GM12878 (cell line): ENCODE measurements at regions not wholly inside any gene's neighbourhood (a gene's known extent, or its start where the extent isn't known, plus 50 kb on each side); places are given as distances from the start of the nearest gene placed in this dataset.

Experiments
- ATAC-seq: fragments of 200-7000 bp; cut with Tn5 transposase; 3 replicates; pipeline ENCODE4 v1.9.1; 2020; ENCODE audit warnings: mild to moderate bottlenecking, moderate library complexity
- BruUV-seq: library from RNA; stranded (reverse); fragments of 400-500 nt; replicated peaks from 2 replicates; lab custom pipeline; 2021; lab: Mats Ljungman, UMichigan
- CTCF ChIA-PET: fragments of 300-600 bp; sonication (Branson Sonifier 250); formaldehyde crosslinking; extraction: SDS; loops from one replicate; lab custom pipeline; 2021; ENCODE audit warnings: inconsistent platforms; lab: Yijun Ruan, JAX
- POLR2A ChIA-PET: fragments of 350-600 bp; formaldehyde crosslinking; extraction: SDS; loops from one replicate; lab custom pipeline; 2021; ENCODE audit warnings: inconsistent platforms; lab: Charles Lee
- RAD21 ChIA-PET: fragments of 300-600 bp; sonication (Branson Sonifier 250); formaldehyde crosslinking; loops from one replicate; lab custom pipeline; 2023; ENCODE audit warnings: antibody characterized with exemption; ENCODE audit not compliant: unreplicated experiment; lab: Charles Lee
- SMC1A ChIA-PET: fragments of 300-600 bp; sonication (Branson Sonifier 250); formaldehyde crosslinking; loops from one replicate; lab custom pipeline; 2023; ENCODE audit not compliant: unreplicated experiment, uncharacterized antibody; lab: Charles Lee
- DNase-seq: peaks from one replicate; pipeline ENCODE4 v3.0.0-alpha.2; 2011; ENCODE audit warnings: low read depth, low spot score
- FAIRE-seq: peaks from 3 replicates; lab custom pipeline; 2011; peaks lifted over from hg19 to GRCh38; lab: Jason Lieb, UNC
- H2AFZ ChIP-seq: 2 replicates; pipeline ENCODE4 v1.6.0; 2011; ENCODE audit warnings: low read depth, low read length, control low read depth; ENCODE audit not compliant: control insufficient read depth
- H3K27ac ChIP-seq: 2 replicates; pipeline ENCODE4 v1.5.1; 2011; ENCODE audit warnings: control low read depth; ENCODE audit not compliant: control insufficient read depth, insufficient read depth
- H3K27me3 ChIP-seq, 2 experiments: replicated peaks in 1 of 2; 2 replicates each; pipeline versions ENCODE4 v1.6.0 to v1.6.1; 2011; ENCODE audit warnings: low read length in 1 of 2; ENCODE audit not compliant: control insufficient read depth in 2 of 2, insufficient read depth in 2 of 2
- H3K36me3 ChIP-seq, 2 experiments: 2 replicates each; pipeline ENCODE4 v1.5.1; 2011; ENCODE audit warnings: low read length in 1 of 2; ENCODE audit not compliant: control insufficient read depth in 2 of 2, insufficient read depth in 2 of 2
- H3K4me1 ChIP-seq: 2 replicates; pipeline ENCODE4 v1.6.1; 2011; ENCODE audit warnings: mild to moderate bottlenecking, low read length, moderate library complexity, mixed read lengths; ENCODE audit not compliant: control insufficient read depth, insufficient read depth
- H3K4me2 ChIP-seq: 2 replicates; pipeline ENCODE4 v1.6.0; 2011; ENCODE audit warnings: control low read depth; ENCODE audit not compliant: control insufficient read depth, insufficient read depth
- H3K4me3 ChIP-seq: fragments of 200-600 bp; sonication (generic); 2 replicates; pipeline ENCODE4 v1.5.1; 2016
- H3K79me2 ChIP-seq: 2 replicates; pipeline ENCODE4 v1.6.0; 2011; ENCODE audit warnings: low read length; ENCODE audit not compliant: control insufficient read depth, insufficient read depth
- H3K9ac ChIP-seq: 2 replicates; pipeline ENCODE4 v1.8.0; 2011; ENCODE audit warnings: low read length, control low read depth, mixed read lengths; ENCODE audit not compliant: control insufficient read depth, insufficient read depth
- H3K9me3 ChIP-seq: replicated peaks from 3 replicates; pipeline ENCODE4 v1.5.1; 2011; ENCODE audit warnings: mild to moderate bottlenecking, low read length; ENCODE audit not compliant: control insufficient read depth, insufficient read depth
- H4K20me1 ChIP-seq: 2 replicates; pipeline ENCODE4 v1.6.0; 2011; ENCODE audit not compliant: control insufficient read depth, insufficient read depth
- BACH1 ChIP-seq: fragments of 450-650 bp; IDR thresholded peaks from 2 replicates; pipeline ENCODE4 v1.6.1; 2017; ENCODE audit warnings: mild to moderate bottlenecking, borderline replicate concordance
- BRCA1 ChIP-seq: IDR thresholded peaks from 2 replicates; pipeline ENCODE4 v1.6.1; 2011; ENCODE audit warnings: low read depth, low read length, improper control_type of control experiment
- CBX3 ChIP-seq: fragments of 200-600 bp; sonication (generic); IDR thresholded peaks from 2 replicates; pipeline ENCODE4 v1.6.1; 2016; ENCODE audit warnings: low read depth, borderline replicate concordance
- EED ChIP-seq: sonication (generic); IDR thresholded peaks from 2 replicates; pipeline ENCODE4 v1.6.1; 2016; ENCODE audit warnings: antibody characterized with exemption, low read depth
- EP300 ChIP-seq, 2 experiments: fragments of 150-350 bp in 1 of 2; IDR thresholded peaks; 2 replicates each; pipeline ENCODE4 v1.6.1; 2011 to 2012; ENCODE audit warnings: low read depth in 2 of 2, low read length in 2 of 2, borderline replicate concordance in 1 of 2, improper control_type of control experiment in 1 of 2, inconsistent platforms in 1 of 2; ENCODE audit not compliant: control insufficient read depth in 1 of 2
- ESRRA ChIP-seq: IDR thresholded peaks from 2 replicates; pipeline ENCODE4 v1.6.1; 2012; ENCODE audit warnings: mild to moderate bottlenecking, low read length, improper control_type of control experiment
- GATAD2B ChIP-seq: fragments of 450-650 bp; conservative IDR thresholded peaks from 2 replicates; pipeline ENCODE4 v1.6.1; 2017; ENCODE audit warnings: low read depth, mild to moderate bottlenecking, moderate library complexity
- HDGF ChIP-seq: fragments of 450-650 bp; IDR thresholded peaks from 2 replicates; pipeline ENCODE4 v1.6.1; 2016; ENCODE audit warnings: antibody characterized with exemption
- LARP7 ChIP-seq: fragments of 450-650 bp; IDR thresholded peaks from 2 replicates; pipeline ENCODE4 v1.6.1; 2017; ENCODE audit warnings: mild to moderate bottlenecking
- NBN ChIP-seq: fragments of 450-650 bp; IDR thresholded peaks from 2 replicates; pipeline ENCODE4 v1.6.1; 2016
- NFXL1 ChIP-seq: fragments of 450-650 bp; IDR thresholded peaks from 2 replicates; pipeline ENCODE4 v1.6.1; 2017; ENCODE audit warnings: antibody characterized with exemption, mild to moderate bottlenecking, borderline replicate concordance
- NR2F1 ChIP-seq: fragments of 450-650 bp; conservative IDR thresholded peaks from 2 replicates; pipeline ENCODE4 v1.6.1; 2017; ENCODE audit warnings: mild to moderate bottlenecking
- POU2F2 ChIP-seq: IDR thresholded peaks from 3 replicates; pipeline ENCODE4 v1.6.1; 2011; ENCODE audit warnings: low read depth, mild to moderate bottlenecking, low read length, borderline replicate concordance
- RB1 ChIP-seq: fragments of 450-650 bp; formaldehyde crosslinking; IDR thresholded peaks from 2 replicates; pipeline ENCODE4 v1.6.1; 2017; ENCODE audit warnings: mild to moderate bottlenecking, borderline replicate concordance
- SIX5 ChIP-seq: IDR thresholded peaks from 2 replicates; pipeline ENCODE4 v1.6.1; 2011; ENCODE audit warnings: mild to moderate bottlenecking, low read depth, low read length, moderate library complexity; ENCODE audit not compliant: severe bottlenecking
- SUPT20H ChIP-seq: IDR thresholded peaks from 2 replicates; pipeline ENCODE4 v1.6.1; 2011; ENCODE audit warnings: low read depth, mild to moderate bottlenecking, low read length, moderate library complexity, borderline replicate concordance; ENCODE audit not compliant: control insufficient read depth
- TCF7 ChIP-seq: IDR thresholded peaks from 2 replicates; pipeline ENCODE4 v1.6.1; 2014; ENCODE audit warnings: antibody characterized with exemption, borderline replicate concordance
- ZBED1 ChIP-seq: IDR thresholded peaks from 2 replicates; pipeline ENCODE4 v1.6.1; 2016; ENCODE audit warnings: borderline replicate concordance
- ZNF622 ChIP-seq: fragments of 450-650 bp; IDR thresholded peaks from 2 replicates; pipeline ENCODE4 v1.6.1; 2017; ENCODE audit warnings: mild to moderate bottlenecking, inconsistent platforms
- WGBS: methylation state at CpG from one replicate; pipeline ENCODE4 v1.1.6; 2016; ENCODE audit warnings: low lambda C conversion rate; ENCODE audit not compliant: insufficient replicate concordance, insufficient coverage; ENCODE audit errors: missing lambda C conversion rate; 5-methylcytosine and 5-hydroxymethylcytosine counted together
- in situ Hi-C: fragments of 300-500 bp; cut with MboI; formaldehyde crosslinking; loops from 9 replicates; pipeline ENCODE4 v1.14.3; 2018; ENCODE audit warnings: mixed read lengths
- intact Hi-C: fragments of 100-400 bp; cut with micrococcal nuclease; formaldehyde crosslinking; loops from one replicate; pipeline ENCODE4 v1.14.2; 2022; ENCODE audit not compliant: unreplicated experiment
- TF ChIP-seq, protein P1 (sequence below): fragments of 450-650 bp; formaldehyde crosslinking; IDR thresholded peaks from 2 replicates; pipeline ENCODE4 v1.5.0; 2022; ENCODE audit warnings: mild to moderate bottlenecking, missing genetic modification characterization

DNA sequence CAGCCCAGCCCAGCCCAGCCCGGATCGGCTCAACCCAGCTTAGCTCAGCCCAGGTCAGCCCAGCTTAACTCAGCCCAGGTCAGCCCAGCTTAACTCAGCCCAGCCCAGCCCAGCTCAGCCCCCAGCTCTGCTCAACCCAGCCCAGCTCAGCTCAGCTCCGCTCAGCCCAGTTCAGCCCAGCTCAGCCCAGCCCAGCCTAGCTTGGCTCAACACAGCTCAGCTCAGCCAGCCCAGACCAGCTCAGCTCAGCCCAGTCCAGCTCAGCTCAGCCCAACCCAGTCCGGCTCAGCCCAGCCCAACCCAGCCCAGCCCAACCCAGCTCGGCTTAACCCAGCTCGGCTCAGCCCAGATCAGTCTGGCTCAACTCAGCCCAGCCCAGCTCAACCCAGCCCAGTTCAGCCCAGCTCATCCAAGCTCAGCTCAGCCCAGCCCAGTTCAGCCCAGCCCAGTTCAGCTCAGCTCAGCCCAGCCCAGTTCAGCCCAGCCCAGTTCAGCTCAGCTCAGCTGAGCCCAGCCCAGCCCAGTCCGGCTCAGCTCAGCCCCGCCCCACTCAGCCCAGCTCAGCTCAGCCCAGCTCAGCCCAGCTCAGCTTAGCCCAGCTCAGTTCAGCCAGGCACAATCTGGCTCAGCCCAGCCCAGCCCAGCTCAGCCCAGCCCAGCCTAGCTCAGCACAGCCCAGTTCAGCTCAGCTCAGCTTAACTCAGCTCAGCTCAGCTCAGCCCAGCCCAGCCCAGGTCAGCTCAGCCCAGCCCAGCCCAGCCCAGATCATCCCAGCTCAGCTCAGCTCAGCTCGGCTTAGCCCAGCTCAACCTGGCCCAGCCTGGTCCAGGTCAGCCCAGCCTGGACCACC, 331.7 kb downstream of the TMEM121 start:
- Histone ChIP-seq H3K9ac (peak overlapping the region; percentile 100), H3K4me2 (peak overlapping the region; percentile 71), H3K27me3 (no peaks in the 10 kb centered on the region), H3K36me3 (peaks cover 13 to 64% of the 10 kb centered on the region in 2 experiments), H3K27ac (peak overlapping the region; percentile 98), H3K4me1 (no peaks in the 10 kb centered on the region; the same call in 1 of the 2 replicates), H3K4me3 (peak overlapping the region; percentile 47), H3K79me2 (peaks cover 84% of the 10 kb centered on the region), H3K9me3 (no peaks in the 10 kb centered on the region; the same call in none of the 3 replicates), H4K20me1 (no peaks in the 10 kb centered on the region), H2AFZ (no peak overlapping the region)
- ChIA-PET CTCF (interaction anchor here (0.6 to 8.2 kb wide), 13 partner anchors 26 to 833 kb away, joined by 3 to 180 read pairs (median 5); no protein-coding TSS in a partner anchor), SMC1A (interaction anchor here (0.8 to 5.2 kb wide), 11 partner anchors 20 to 450 kb away, joined by 3 to 25 read pairs (median 4); no protein-coding TSS in a partner anchor), POLR2A (interaction anchor here (0.7 to 8.5 kb wide), 7 partner anchors 11 to 421 kb away, joined by 3 to 88 read pairs (median 6); no protein-coding TSS in a partner anchor), RAD21 (interaction anchor here (1.2 to 9.4 kb wide), 7 partner anchors 28 to 514 kb away, joined by 3 to 119 read pairs (median 8); no protein-coding TSS in a partner anchor)
- peak; percentile 2 for ATAC-seq
- no TSS peak for BruUV-seq
- in situ Hi-C loops = loop anchor here (25.0 kb wide), 1 partner anchor 679 kb away; no protein-coding TSS in a partner anchor
- intact Hi-C loops = no loop called here
- no peak for FAIRE-seq
- no peak for DNase-seq
- no CpG with 5 or more reads among the region's 9 CpGs for WGBS
- TF ChIP-seq BACH1 (0 out of 2 replicates have a peak, but pooled peaks have one; percentile 18), CBX3 (no peak), HDGF (0 out of 2 replicates have a peak, but pooled peaks have one; percentile 20), ZBED1 (no peak), EP300 (IDR thresholded peaks at IDR 0.05; ENCODE audit: borderline replicate concordance in 1 of 2, control insufficient read depth in 1 of 2, low read depth in 2 of 2, low read length in 2 of 2) (no peak), NBN (no peak), NR2F1 (no peak), POU2F2 (peak; percentile 3; the same call in 1 of the 3 replicates), RB1 (no peak), LARP7 (peak; percentile 98), ESRRA (no peak), NFXL1 (no peak), EED (no peak), BRCA1 (no peak), GATAD2B (0 out of 2 replicates have a peak, but pooled peaks have one; percentile 16), ZNF622 (no peak), SUPT20H (peak; percentile 54), TCF7 (no peak), SIX5 (no peak)
- TF ChIP-seq, protein P1, sequence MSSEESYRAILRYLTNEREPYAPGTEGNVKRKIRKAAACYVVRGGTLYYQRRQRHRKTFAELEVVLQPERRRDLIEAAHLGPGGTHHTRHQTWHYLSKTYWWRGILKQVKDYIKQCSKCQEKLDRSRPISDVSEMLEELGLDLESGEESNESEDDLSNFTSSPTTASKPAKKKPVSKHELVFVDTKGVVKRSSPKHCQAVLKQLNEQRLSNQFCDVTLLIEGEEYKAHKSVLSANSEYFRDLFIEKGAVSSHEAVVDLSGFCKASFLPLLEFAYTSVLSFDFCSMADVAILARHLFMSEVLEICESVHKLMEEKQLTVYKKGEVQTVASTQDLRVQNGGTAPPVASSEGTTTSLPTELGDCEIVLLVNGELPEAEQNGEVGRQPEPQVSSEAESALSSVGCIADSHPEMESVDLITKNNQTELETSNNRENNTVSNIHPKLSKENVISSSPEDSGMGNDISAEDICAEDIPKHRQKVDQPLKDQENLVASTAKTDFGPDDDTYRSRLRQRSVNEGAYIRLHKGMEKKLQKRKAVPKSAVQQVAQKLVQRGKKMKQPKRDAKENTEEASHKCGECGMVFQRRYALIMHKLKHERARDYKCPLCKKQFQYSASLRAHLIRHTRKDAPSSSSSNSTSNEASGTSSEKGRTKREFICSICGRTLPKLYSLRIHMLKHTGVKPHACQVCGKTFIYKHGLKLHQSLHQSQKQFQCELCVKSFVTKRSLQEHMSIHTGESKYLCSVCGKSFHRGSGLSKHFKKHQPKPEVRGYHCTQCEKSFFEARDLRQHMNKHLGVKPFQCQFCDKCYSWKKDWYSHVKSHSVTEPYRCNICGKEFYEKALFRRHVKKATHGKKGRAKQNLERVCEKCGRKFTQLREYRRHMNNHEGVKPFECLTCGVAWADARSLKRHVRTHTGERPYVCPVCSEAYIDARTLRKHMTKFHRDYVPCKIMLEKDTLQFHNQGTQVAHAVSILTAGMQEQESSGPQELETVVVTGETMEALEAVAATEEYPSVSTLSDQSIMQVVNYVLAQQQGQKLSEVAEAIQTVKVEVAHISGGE (CRISPR knock-in tag) = peak; percentile 23; the same call in 1 of the 2 replicates
